Spleen (tissue), 11 donors: ENCODE measurements at regions not wholly inside any gene's neighbourhood (a gene's known extent, or its start where the extent isn't known, plus 50 kb on each side); places are given as distances from the start of the nearest gene placed in this dataset.

Experiments
- DNase-seq: peaks from one replicate; pipeline ENCODE4 v3.0.0-alpha.2; 2020
- H3K27ac ChIP-seq, 8 donors: fragments of 200-600 bp; sonication (generic) in 7 of 8; 1 replicate in 4 of 8; 2 replicates in 4 of 8; pipeline versions ENCODE4 v1.5.0 to v1.8.0; 2016 to 2021; ENCODE audit warnings: inconsistent platforms in 4 of 8, mild to moderate bottlenecking in 4 of 8, moderate library complexity in 1 of 8
- H3K27me3 ChIP-seq, 7 donors: fragments of 200-600 bp; sonication (generic) in 6 of 7; replicated peaks in 1 of 7; 1 replicate in 4 of 7; 2 replicates in 3 of 7; pipeline versions ENCODE4 v1.5.0 to v1.8.0; 2016 to 2021; ENCODE audit warnings: inconsistent platforms in 3 of 7, mild to moderate bottlenecking in 1 of 7
- H3K36me3 ChIP-seq, 6 donors: fragments of 200-600 bp; sonication (generic) in 5 of 6; 1 replicate in 4 of 6; 2 replicates in 2 of 6; pipeline versions ENCODE4 v1.5.0 to v1.8.0; 2016 to 2021; ENCODE audit warnings: inconsistent platforms in 2 of 6
- H3K4me1 ChIP-seq, 6 donors: fragments of 200-600 bp; sonication (generic) in 5 of 6; 1 replicate in 3 of 6; 2 replicates in 3 of 6; pipeline versions ENCODE4 v1.5.0 to v1.8.0; 2016 to 2021; ENCODE audit warnings: inconsistent platforms in 3 of 6
- H3K4me3 ChIP-seq, 8 donors: fragments of 200-600 bp; sonication (generic) in 7 of 8; 1 replicate in 4 of 8; 2 replicates in 4 of 8; pipeline versions ENCODE4 v1.5.0 to v1.8.0; 2016 to 2021; ENCODE audit warnings: inconsistent platforms in 4 of 8, mild to moderate bottlenecking in 4 of 8, moderate library complexity in 2 of 8
- H3K9me3 ChIP-seq, 8 donors: fragments of 200-600 bp; sonication (generic) in 7 of 8; 1 replicate in 4 of 8; 2 replicates in 4 of 8; pipeline versions ENCODE4 v1.5.0 to v1.8.0; 2016 to 2021; ENCODE audit warnings: inconsistent platforms in 4 of 8
- CTCF ChIP-seq, 11 experiments: fragments of 200-600 bp in 7 of 11; fragments of 450-650 bp in 4 of 11; sonication (generic) in 4 of 11; IDR thresholded peaks in 8 of 11; conservative IDR thresholded peaks in 3 of 11; 1 replicate in 7 of 11; 2 replicates in 4 of 11; pipeline versions ENCODE4 v1.4.0 to v1.8.0; 2016 to 2021; ENCODE audit warnings: antibody characterized with exemption in 11 of 11, inconsistent platforms in 4 of 11, mild to moderate bottlenecking in 1 of 11
- POLR2A ChIP-seq, 3 donors: fragments of 450-650 bp; IDR thresholded peaks; one replicate each; pipeline ENCODE4 v1.5.1; 2017; ENCODE audit warnings: antibody characterized with exemption in 3 of 3, mild to moderate bottlenecking in 1 of 3
- POLR2AphosphoS5 ChIP-seq, 3 donors: sonication (generic); formaldehyde crosslinking; IDR thresholded peaks; one replicate each; pipeline ENCODE4 v1.5.1; 2017; ENCODE audit warnings: antibody characterized with exemption in 3 of 3
- WGBS, 5 donors: extraction: QIAGEN DNeasy Blood & Tissue Kit in 3 of 5; methylation state at CpG; one replicate each; pipeline versions ENCODE4 v1.1.5 to v1.1.7; 2013 to 2018; 5-methylcytosine and 5-hydroxymethylcytosine counted together
- intact Hi-C: fragments of 100-400 bp; cut with DNase I; formaldehyde crosslinking; loops from one replicate; pipeline ENCODE4 v1.15.0; 2023; ENCODE audit warnings: low total_unique reads
- donor health status: healthy with polysubstance abuse.
- donor health status: DM: no; HTN: no; CAD: no; lungs with moderate emphysema.
- donor health status: DM: no; HTN: no; CAD: no.
- donor health status: Bipolar disorder and iron deficiency.
- donor health status: healthy.
- donor health status: DM: no; HTN: no; CAD: no.
- donor health status: DM: yes; HTN: yes; CAD: no.

- WGBS, 5 donors, result 70 to 84% (median 74%) methylated on average over 18 to 22 of the region's 22 CpGs
- H3K27me3 ChIP-seq, result no peaks in the 10 kb centered on the region
- peak; percentile 74 for DNase-seq
- no peak overlapping the region for H3K4me3 ChIP-seq
- peak overlapping the region in 5 of 8 donors; percentile 12 to 75 (median 46) for H3K27ac ChIP-seq
- intact Hi-C loops, result no loop called here
- peaks cover 6 to 96% (median 59%) of the 10 kb centered on the region in 6 donors for H3K4me1 ChIP-seq
- H3K9me3 ChIP-seq, result no peaks in the 10 kb centered on the region
- TF ChIP-seq POLR2AphosphoS5 (IDR thresholded peaks at IDR 0.05) (peak in 1 of 3 donors; percentile 56), POLR2A (IDR thresholded peaks at IDR 0.05) (no peak)
- no peaks in the 10 kb centered on the region for H3K36me3 ChIP-seq
Measured at GRCh38 chr16:85197611-85198566, 85.6 kb upstream of the CIBAR2 start.

GRCh38 chr16:85199069-85199725, 86.9 kb upstream of the CIBAR2 start:
- TF ChIP-seq POLR2A (IDR thresholded peaks at IDR 0.05) (no peak), CTCF (IDR thresholded peaks at IDR 0.05 in 8 of 11, conservative IDR thresholded peaks at IDR 0.05 in 3 of 11) (no peak), POLR2AphosphoS5 (IDR thresholded peaks at IDR 0.05) (no peak)
- Histone ChIP-seq H3K27me3 (no peaks in the 10 kb centered on the region), H3K4me1 (peaks cover 8 to 94% (median 61%) of the 10 kb centered on the region in 6 donors), H3K4me3 (no peak overlapping the region), H3K27ac (no peak overlapping the region), H3K36me3 (no peaks in the 10 kb centered on the region), H3K9me3 (no peaks in the 10 kb centered on the region)
- intact Hi-C loops, result no loop called here
- 87 to 95% (median 90%) methylated on average over 21 of the region's 21 CpGs for WGBS, 5 donors
- no peak for DNase-seq

GRCh38 chr16:85199880-85200279, 87.6 kb upstream of the CIBAR2 start:
- Histone ChIP-seq H3K27ac (no peak overlapping the region), H3K9me3 (no peaks in the 10 kb centered on the region), H3K36me3 (no peaks in the 10 kb centered on the region), H3K4me3 (no peak overlapping the region), H3K4me1 (peaks cover 8 to 87% (median 54%) of the 10 kb centered on the region in 6 donors), H3K27me3 (no peaks in the 10 kb centered on the region)
- WGBS, 5 donors, result 68 to 89% (median 81%) methylated on average over 9 of the region's 9 CpGs
- intact Hi-C loops, result no loop called here
- DNase-seq, result no peak
- no peak for TF ChIP-seq POLR2A (IDR thresholded peaks at IDR 0.05)
- TF ChIP-seq POLR2AphosphoS5 (IDR thresholded peaks at IDR 0.05), result no peak
- no peak for TF ChIP-seq CTCF (IDR thresholded peaks at IDR 0.05 in 8 of 11, conservative IDR thresholded peaks at IDR 0.05 in 3 of 11)

GRCh38 chr16:85200471-85201278, 88.4 kb upstream of the CIBAR2 start:
- no peaks in the 10 kb centered on the region for H3K27me3 ChIP-seq
- no peaks in the 10 kb centered on the region for H3K36me3 ChIP-seq
- TF ChIP-seq POLR2A (IDR thresholded peaks at IDR 0.05), result no peak
- intact Hi-C loops, result no loop called here
- no peak for DNase-seq
- no peaks in the 10 kb centered on the region for H3K9me3 ChIP-seq
- 60 to 73% (median 69%) methylated on average over 17 of the region's 17 CpGs for WGBS, 5 donors
- no peak overlapping the region for H3K4me3 ChIP-seq
- peaks cover 8 to 84% (median 48%) of the 10 kb centered on the region in 6 donors for H3K4me1 ChIP-seq
- H3K27ac ChIP-seq, result peak overlapping the region in 4 of 8 donors; percentile 0 to 33 (median 14)
